GM12878 (cell line): ENCODE measurements at regions not wholly inside any gene's neighbourhood (a gene's known extent, or its start where the extent isn't known, plus 50 kb on each side); places are given as distances from the start of the nearest gene placed in this dataset.

Source experiments
- ATAC-seq: fragments of 200-7000 bp; cut with Tn5 transposase; 3 replicates; pipeline ENCODE4 v1.9.1; 2020; ENCODE audit warnings: mild to moderate bottlenecking, moderate library complexity
- BruUV-seq: library from RNA; stranded (reverse); fragments of 400-500 nt; replicated peaks from 2 replicates; lab custom pipeline; 2021; lab: Mats Ljungman, UMichigan
- CTCF ChIA-PET: fragments of 300-600 bp; sonication (Branson Sonifier 250); formaldehyde crosslinking; extraction: SDS; loops from one replicate; lab custom pipeline; 2021; ENCODE audit warnings: inconsistent platforms; lab: Yijun Ruan, JAX
- POLR2A ChIA-PET: fragments of 350-600 bp; formaldehyde crosslinking; extraction: SDS; loops from one replicate; lab custom pipeline; 2021; ENCODE audit warnings: inconsistent platforms; lab: Charles Lee
- RAD21 ChIA-PET: fragments of 300-600 bp; sonication (Branson Sonifier 250); formaldehyde crosslinking; loops from one replicate; lab custom pipeline; 2023; ENCODE audit warnings: antibody characterized with exemption; ENCODE audit not compliant: unreplicated experiment; lab: Charles Lee
- SMC1A ChIA-PET: fragments of 300-600 bp; sonication (Branson Sonifier 250); formaldehyde crosslinking; loops from one replicate; lab custom pipeline; 2023; ENCODE audit not compliant: unreplicated experiment, uncharacterized antibody; lab: Charles Lee
- DNase-seq: peaks from one replicate; pipeline ENCODE4 v3.0.0-alpha.2; 2011; ENCODE audit warnings: low read depth, low spot score
- FAIRE-seq: peaks from 3 replicates; lab custom pipeline; 2011; peaks lifted over from hg19 to GRCh38; lab: Jason Lieb, UNC
- H2AFZ ChIP-seq: 2 replicates; pipeline ENCODE4 v1.6.0; 2011; ENCODE audit warnings: low read depth, low read length, control low read depth; ENCODE audit not compliant: control insufficient read depth
- H3K27ac ChIP-seq: 2 replicates; pipeline ENCODE4 v1.5.1; 2011; ENCODE audit warnings: control low read depth; ENCODE audit not compliant: control insufficient read depth, insufficient read depth
- H3K27me3 ChIP-seq, 2 experiments: replicated peaks in 1 of 2; 2 replicates each; pipeline versions ENCODE4 v1.6.0 to v1.6.1; 2011; ENCODE audit warnings: low read length in 1 of 2; ENCODE audit not compliant: control insufficient read depth in 2 of 2, insufficient read depth in 2 of 2
- H3K36me3 ChIP-seq, 2 experiments: 2 replicates each; pipeline ENCODE4 v1.5.1; 2011; ENCODE audit warnings: low read length in 1 of 2; ENCODE audit not compliant: control insufficient read depth in 2 of 2, insufficient read depth in 2 of 2
- H3K4me1 ChIP-seq: 2 replicates; pipeline ENCODE4 v1.6.1; 2011; ENCODE audit warnings: mild to moderate bottlenecking, low read length, moderate library complexity, mixed read lengths; ENCODE audit not compliant: control insufficient read depth, insufficient read depth
- H3K4me2 ChIP-seq: 2 replicates; pipeline ENCODE4 v1.6.0; 2011; ENCODE audit warnings: control low read depth; ENCODE audit not compliant: control insufficient read depth, insufficient read depth
- H3K4me3 ChIP-seq: fragments of 200-600 bp; sonication (generic); 2 replicates; pipeline ENCODE4 v1.5.1; 2016
- H3K79me2 ChIP-seq: 2 replicates; pipeline ENCODE4 v1.6.0; 2011; ENCODE audit warnings: low read length; ENCODE audit not compliant: control insufficient read depth, insufficient read depth
- H3K9ac ChIP-seq: 2 replicates; pipeline ENCODE4 v1.8.0; 2011; ENCODE audit warnings: low read length, control low read depth, mixed read lengths; ENCODE audit not compliant: control insufficient read depth, insufficient read depth
- H3K9me3 ChIP-seq: replicated peaks from 3 replicates; pipeline ENCODE4 v1.5.1; 2011; ENCODE audit warnings: mild to moderate bottlenecking, low read length; ENCODE audit not compliant: control insufficient read depth, insufficient read depth
- H4K20me1 ChIP-seq: 2 replicates; pipeline ENCODE4 v1.6.0; 2011; ENCODE audit not compliant: control insufficient read depth, insufficient read depth
- BACH1 ChIP-seq: fragments of 450-650 bp; IDR thresholded peaks from 2 replicates; pipeline ENCODE4 v1.6.1; 2017; ENCODE audit warnings: mild to moderate bottlenecking, borderline replicate concordance
- BRCA1 ChIP-seq: IDR thresholded peaks from 2 replicates; pipeline ENCODE4 v1.6.1; 2011; ENCODE audit warnings: low read depth, low read length, improper control_type of control experiment
- CEBPZ ChIP-seq: fragments of 150-350 bp; IDR thresholded peaks from 2 replicates; pipeline ENCODE4 v1.6.1; 2016; ENCODE audit warnings: low read depth, low read length
- ETV6 ChIP-seq, 2 experiments: fragments of 450-650 bp in 1 of 2; IDR thresholded peaks in 1 of 2; conservative IDR thresholded peaks in 1 of 2; 2 replicates each; pipeline ENCODE4 v1.6.1; 2014; ENCODE audit warnings: antibody characterized with exemption in 1 of 2, borderline replicate concordance in 1 of 2, low read depth in 1 of 2, mild to moderate bottlenecking in 1 of 2, moderate library complexity in 1 of 2
- FOXM1 ChIP-seq: IDR thresholded peaks from 2 replicates; pipeline ENCODE4 v1.6.1; 2012; ENCODE audit warnings: low read depth, mild to moderate bottlenecking, inconsistent platforms, low read length, moderate library complexity
- JUND ChIP-seq: IDR thresholded peaks from 2 replicates; pipeline ENCODE4 v1.6.1; 2012; ENCODE audit warnings: low read depth, mild to moderate bottlenecking, low read length, improper control_type of control experiment, moderate library complexity
- MEF2A ChIP-seq: IDR thresholded peaks from 2 replicates; pipeline ENCODE4 v1.6.1; 2011; ENCODE audit warnings: low read depth, mild to moderate bottlenecking, low read length, moderate library complexity; ENCODE audit not compliant: insufficient read depth
- NBN ChIP-seq: fragments of 450-650 bp; IDR thresholded peaks from 2 replicates; pipeline ENCODE4 v1.6.1; 2016
- NFXL1 ChIP-seq: fragments of 450-650 bp; IDR thresholded peaks from 2 replicates; pipeline ENCODE4 v1.6.1; 2017; ENCODE audit warnings: antibody characterized with exemption, mild to moderate bottlenecking, borderline replicate concordance
- NFYB ChIP-seq: IDR thresholded peaks from 2 replicates; pipeline ENCODE4 v1.6.1; 2011; ENCODE audit warnings: low read depth, mild to moderate bottlenecking, low read length, improper control_type of control experiment, moderate library complexity; ENCODE audit not compliant: insufficient read depth
- REST ChIP-seq: IDR thresholded peaks from 2 replicates; pipeline ENCODE4 v1.6.1; 2012; ENCODE audit warnings: mild to moderate bottlenecking, low read depth, low read length
- SRF ChIP-seq, 2 experiments: IDR thresholded peaks; 2 replicates each; pipeline ENCODE4 v1.6.1; 2011; ENCODE audit warnings: low read depth in 2 of 2, low read length in 2 of 2, mild to moderate bottlenecking in 1 of 2, moderate library complexity in 1 of 2
- TBL1XR1 ChIP-seq: IDR thresholded peaks from 2 replicates; pipeline ENCODE4 v1.6.1; 2012; ENCODE audit warnings: low read depth, low read length, improper control_type of control experiment
- ZNF217 ChIP-seq: fragments of 450-650 bp; IDR thresholded peaks from 2 replicates; pipeline ENCODE4 v1.6.1; 2017; ENCODE audit warnings: antibody characterized with exemption, mild to moderate bottlenecking
- WGBS: methylation state at CpG from one replicate; pipeline ENCODE4 v1.1.6; 2016; ENCODE audit warnings: low lambda C conversion rate; ENCODE audit not compliant: insufficient replicate concordance, insufficient coverage; ENCODE audit errors: missing lambda C conversion rate; 5-methylcytosine and 5-hydroxymethylcytosine counted together
- in situ Hi-C: fragments of 300-500 bp; cut with MboI; formaldehyde crosslinking; loops from 9 replicates; pipeline ENCODE4 v1.14.3; 2018; ENCODE audit warnings: mixed read lengths
- intact Hi-C: fragments of 100-400 bp; cut with micrococcal nuclease; formaldehyde crosslinking; loops from one replicate; pipeline ENCODE4 v1.14.2; 2022; ENCODE audit not compliant: unreplicated experiment
- TF ChIP-seq, protein P1 (sequence below): fragments of 450-650 bp; IDR thresholded peaks from 2 replicates; pipeline ENCODE4 v1.6.1; 2017; ENCODE audit warnings: mild to moderate bottlenecking

- no peaks in the 10 kb centered on the region for H3K27me3 ChIP-seq
- H3K36me3 ChIP-seq = no peaks in the 10 kb centered on the region
- ChIA-PET RAD21 (no interaction called here), CTCF (no interaction called here), POLR2A (no interaction called here), SMC1A (no interaction called here)
- H3K9me3 ChIP-seq = no peaks in the 10 kb centered on the region
- H3K4me3 ChIP-seq = no peak overlapping the region
- no peak overlapping the region for H3K4me2 ChIP-seq
- intact Hi-C loops = no loop called here
- TF ChIP-seq REST = no peak
- TF ChIP-seq ETV6 (conservative IDR thresholded peaks at IDR 0.05 in 1 of 2, IDR thresholded peaks at IDR 0.05 in 1 of 2; ENCODE audit: borderline replicate concordance in 1 of 2, low read depth in 1 of 2) = no peak
- no peak for TF ChIP-seq SRF (IDR thresholded peaks at IDR 0.05; ENCODE audit: low read depth in 2 of 2, low read length in 2 of 2)
- no peak for TF ChIP-seq JUND
- no peak for TF ChIP-seq BRCA1
- TF ChIP-seq NFYB = no peak
- no peak for TF ChIP-seq CEBPZ
- no peak for TF ChIP-seq MEF2A
- no peak for TF ChIP-seq NFXL1
- TF ChIP-seq BACH1 = no peak
- TF ChIP-seq, protein P1, sequence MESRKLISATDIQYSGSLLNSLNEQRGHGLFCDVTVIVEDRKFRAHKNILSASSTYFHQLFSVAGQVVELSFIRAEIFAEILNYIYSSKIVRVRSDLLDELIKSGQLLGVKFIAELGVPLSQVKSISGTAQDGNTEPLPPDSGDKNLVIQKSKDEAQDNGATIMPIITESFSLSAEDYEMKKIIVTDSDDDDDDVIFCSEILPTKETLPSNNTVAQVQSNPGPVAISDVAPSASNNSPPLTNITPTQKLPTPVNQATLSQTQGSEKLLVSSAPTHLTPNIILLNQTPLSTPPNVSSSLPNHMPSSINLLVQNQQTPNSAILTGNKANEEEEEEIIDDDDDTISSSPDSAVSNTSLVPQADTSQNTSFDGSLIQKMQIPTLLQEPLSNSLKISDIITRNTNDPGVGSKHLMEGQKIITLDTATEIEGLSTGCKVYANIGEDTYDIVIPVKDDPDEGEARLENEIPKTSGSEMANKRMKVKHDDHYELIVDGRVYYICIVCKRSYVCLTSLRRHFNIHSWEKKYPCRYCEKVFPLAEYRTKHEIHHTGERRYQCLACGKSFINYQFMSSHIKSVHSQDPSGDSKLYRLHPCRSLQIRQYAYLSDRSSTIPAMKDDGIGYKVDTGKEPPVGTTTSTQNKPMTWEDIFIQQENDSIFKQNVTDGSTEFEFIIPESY = no peak
- no peak for TF ChIP-seq ZNF217
- no peak for TF ChIP-seq NBN
- no peak for TF ChIP-seq FOXM1
- no peak for TF ChIP-seq TBL1XR1
- no peak overlapping the region for H2AFZ ChIP-seq
- DNase-seq (no peak), FAIRE-seq (no peak), ATAC-seq (no peak)
- in situ Hi-C loops = no loop called here
- no peaks in the 10 kb centered on the region for H4K20me1 ChIP-seq
- H3K4me1 ChIP-seq = no peaks in the 10 kb centered on the region
- no peak overlapping the region for H3K9ac ChIP-seq
- no TSS peak for BruUV-seq
- H3K27ac ChIP-seq = no peak overlapping the region
- H3K79me2 ChIP-seq = no peaks in the 10 kb centered on the region
- 0% methylated on average over 2 of the region's 2 CpGs for WGBS
Measured at GRCh38 chr13:31870511-31870910, 131.2 kb downstream of the RXFP2 start.
